ENCODE measurements at regions not wholly inside any gene's neighbourhood (a gene's known extent, or its start where the extent isn't known, plus 50 kb on each side); places are given as distances from the start of the nearest gene placed in this dataset.

GRCh38 chr1:244137276-244137675 is 86.2 kb downstream of the ZBTB18 start:
- TF ChIP-seq CTCF (IDR thresholded peaks at IDR 0.05) (no peak), TCF7L2 (IDR thresholded peaks at IDR 0.05; ENCODE audit: low read depth, low read length) (no peak), POLR2AphosphoS5 (IDR thresholded peaks at IDR 0.05; ENCODE audit: low read depth, low read length) (no peak), REST (IDR thresholded peaks at IDR 0.05; ENCODE audit: insufficient read depth in 1 of 2, low read depth in 2 of 2, low read length in 1 of 2) (no peak)

Measured in Panc1 (cell line).